Erythroblast (primary cell): ENCODE measurements at regions not wholly inside any gene's neighbourhood (a gene's known extent, or its start where the extent isn't known, plus 50 kb on each side); places are given as distances from the start of the nearest gene placed in this dataset.

ENCODE experiments used
- GATA1 ChIP-seq: IDR thresholded peaks from 2 replicates; pipeline ENCODE4 v1.6.1; 2011; ENCODE audit warnings: low read depth, mild to moderate bottlenecking, control low read depth, low read length, moderate library complexity
- POLR2A ChIP-seq: IDR thresholded peaks from 2 replicates; pipeline ENCODE4 v1.6.1; 2011; ENCODE audit warnings: mild to moderate bottlenecking, low read length

DNA sequence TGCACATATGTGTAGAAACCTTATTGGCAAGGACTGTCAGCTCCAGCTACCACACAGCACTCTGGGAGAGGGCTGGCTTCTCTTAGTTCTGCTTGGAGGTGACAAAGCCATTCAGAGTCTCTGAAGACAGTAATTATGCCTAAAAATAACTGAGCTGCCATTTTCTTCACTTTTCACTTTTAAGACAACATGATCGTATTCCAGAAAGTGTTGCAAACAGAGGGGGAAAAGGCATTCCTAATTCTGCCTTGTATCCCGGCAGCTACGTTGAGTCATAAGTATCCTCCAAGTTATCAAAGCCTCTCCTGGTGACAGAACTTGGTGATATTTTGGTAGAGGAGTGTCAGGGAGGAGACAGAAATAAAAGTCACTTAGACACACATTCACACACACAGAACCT, 327.7 kb downstream of the HAPSTR1 start:
- no peak for TF ChIP-seq POLR2A
- no peak for TF ChIP-seq GATA1
